ENCODE measurements at regions not wholly inside any gene's neighbourhood (a gene's known extent, or its start where the extent isn't known, plus 50 kb on each side); places are given as distances from the start of the nearest gene placed in this dataset.

DNA sequence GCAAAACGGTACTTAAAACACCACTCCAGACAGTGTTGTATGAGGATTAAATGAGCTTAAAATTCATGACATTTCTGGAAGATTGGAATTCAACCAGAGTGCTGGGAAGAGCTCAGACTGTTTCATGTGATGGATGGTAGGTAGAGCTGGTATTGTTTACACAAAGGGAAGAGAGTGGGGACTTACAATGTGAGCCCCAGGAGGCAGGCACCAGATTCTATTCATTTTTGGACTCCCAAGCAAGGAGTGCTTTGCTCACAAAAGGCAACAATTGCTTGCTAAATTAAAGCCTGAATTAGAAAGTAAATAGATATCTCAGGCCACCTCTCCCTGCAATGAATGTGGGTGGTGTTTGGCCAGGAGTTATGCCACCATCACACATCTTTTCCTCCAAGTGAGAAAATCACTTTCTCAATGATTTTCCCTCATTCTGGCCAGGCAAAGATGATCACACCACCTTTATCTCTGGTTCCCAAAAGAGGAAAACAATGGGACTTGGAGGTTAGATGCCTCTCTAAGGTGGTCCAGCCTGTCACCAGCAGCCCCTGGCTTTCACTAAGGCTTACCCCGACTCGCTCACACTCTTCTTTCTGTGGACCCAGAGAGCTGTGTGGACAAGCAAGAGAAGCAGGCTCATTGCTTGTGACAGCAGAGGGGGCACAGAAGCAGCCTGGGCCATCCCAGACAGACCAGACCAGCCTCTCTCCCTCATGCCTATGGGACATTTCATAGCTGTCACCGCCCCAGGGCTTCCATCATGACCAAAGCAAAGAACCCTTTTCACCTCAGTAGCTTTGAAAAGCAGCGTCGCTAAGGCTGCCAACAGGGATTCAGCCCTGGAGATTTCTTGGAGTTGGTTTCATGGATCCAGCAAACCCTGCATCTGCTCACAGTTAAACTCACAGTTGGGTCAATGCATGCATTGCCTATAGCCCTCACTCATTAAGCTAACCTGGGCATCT, 63.5 kb upstream of the DRD2 start:
- TF ChIP-seq, protein P1, sequence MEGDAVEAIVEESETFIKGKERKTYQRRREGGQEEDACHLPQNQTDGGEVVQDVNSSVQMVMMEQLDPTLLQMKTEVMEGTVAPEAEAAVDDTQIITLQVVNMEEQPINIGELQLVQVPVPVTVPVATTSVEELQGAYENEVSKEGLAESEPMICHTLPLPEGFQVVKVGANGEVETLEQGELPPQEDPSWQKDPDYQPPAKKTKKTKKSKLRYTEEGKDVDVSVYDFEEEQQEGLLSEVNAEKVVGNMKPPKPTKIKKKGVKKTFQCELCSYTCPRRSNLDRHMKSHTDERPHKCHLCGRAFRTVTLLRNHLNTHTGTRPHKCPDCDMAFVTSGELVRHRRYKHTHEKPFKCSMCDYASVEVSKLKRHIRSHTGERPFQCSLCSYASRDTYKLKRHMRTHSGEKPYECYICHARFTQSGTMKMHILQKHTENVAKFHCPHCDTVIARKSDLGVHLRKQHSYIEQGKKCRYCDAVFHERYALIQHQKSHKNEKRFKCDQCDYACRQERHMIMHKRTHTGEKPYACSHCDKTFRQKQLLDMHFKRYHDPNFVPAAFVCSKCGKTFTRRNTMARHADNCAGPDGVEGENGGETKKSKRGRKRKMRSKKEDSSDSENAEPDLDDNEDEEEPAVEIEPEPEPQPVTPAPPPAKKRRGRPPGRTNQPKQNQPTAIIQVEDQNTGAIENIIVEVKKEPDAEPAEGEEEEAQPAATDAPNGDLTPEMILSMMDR (IDR thresholded peaks at IDR 0.05; ENCODE audit: insufficient read depth, low read length, poor library complexity, severe bottlenecking), result no peak
- no peaks in the 10 kb centered on the region for H3K36me3 ChIP-seq (ENCODE audit: control insufficient read depth, insufficient read depth, low read length)
- no peak for DNase-seq (ENCODE audit: low read depth)

DNA sequence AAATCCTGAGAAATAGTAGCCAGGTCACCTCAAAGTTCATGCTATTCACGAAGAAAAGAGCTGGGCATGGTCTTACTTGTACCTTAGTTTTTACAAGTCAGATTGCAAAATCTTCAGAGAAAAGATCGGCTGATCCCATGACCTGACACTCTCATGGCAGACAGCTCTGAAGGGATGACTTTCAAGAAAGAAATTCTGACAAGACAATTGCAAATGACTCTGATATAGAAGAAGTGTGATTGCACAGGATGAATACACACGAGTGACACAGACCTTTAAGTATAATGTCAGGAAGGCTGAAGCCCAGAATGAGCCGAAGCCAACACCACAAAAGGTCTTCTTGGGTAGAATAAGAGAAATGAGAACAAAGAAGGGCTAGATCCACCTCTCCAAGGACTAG, 59.4 kb upstream of the DRD2 start:
- H3K36me3 ChIP-seq (ENCODE audit: control insufficient read depth, insufficient read depth, low read length), result no peaks in the 10 kb centered on the region
- peaks cover 2% of the 10 kb centered on the region for H3K27me3 ChIP-seq (ENCODE audit: control insufficient read depth, insufficient read depth, low read length)
- TF ChIP-seq, protein P1 (IDR thresholded peaks at IDR 0.05; ENCODE audit: insufficient read depth, low read length, poor library complexity, severe bottlenecking), result no peak
- no peak for DNase-seq (ENCODE audit: low read depth)
- no peak overlapping the region for H3K4me3 ChIP-seq (ENCODE audit: low read depth, low read length)

More for the DNA sequence above, 63.5 kb upstream of the DRD2 start:
- H3K27me3 ChIP-seq (ENCODE audit: control insufficient read depth, insufficient read depth, low read length), result peaks cover 6% of the 10 kb centered on the region
- H3K4me3 ChIP-seq (ENCODE audit: low read depth, low read length), result no peak overlapping the region

DNA sequence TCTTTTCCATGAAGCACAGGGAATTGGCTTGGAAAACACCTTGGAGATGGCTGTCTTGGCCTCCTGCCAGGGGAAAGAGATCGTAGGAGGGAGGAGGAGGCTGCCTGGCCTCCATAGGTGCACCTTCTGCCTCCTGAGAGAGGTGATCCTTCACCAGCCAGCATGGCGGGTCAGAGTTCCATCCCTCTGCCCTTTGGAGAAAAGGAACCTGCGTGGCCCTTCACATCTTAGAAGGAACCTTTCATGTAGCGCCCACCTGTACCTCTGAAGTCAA, 58.2 kb upstream of the DRD2 start:
- Histone ChIP-seq H3K36me3 (ENCODE audit: control insufficient read depth, insufficient read depth, low read length) (no peaks in the 10 kb centered on the region), H3K4me3 (ENCODE audit: low read depth, low read length) (no peak overlapping the region), H3K27me3 (ENCODE audit: control insufficient read depth, insufficient read depth, low read length) (no peaks in the 10 kb centered on the region)
- TF ChIP-seq, protein P1 (IDR thresholded peaks at IDR 0.05; ENCODE audit: insufficient read depth, low read length, poor library complexity, severe bottlenecking), result no peak
- no peak for DNase-seq (ENCODE audit: low read depth)

DNA sequence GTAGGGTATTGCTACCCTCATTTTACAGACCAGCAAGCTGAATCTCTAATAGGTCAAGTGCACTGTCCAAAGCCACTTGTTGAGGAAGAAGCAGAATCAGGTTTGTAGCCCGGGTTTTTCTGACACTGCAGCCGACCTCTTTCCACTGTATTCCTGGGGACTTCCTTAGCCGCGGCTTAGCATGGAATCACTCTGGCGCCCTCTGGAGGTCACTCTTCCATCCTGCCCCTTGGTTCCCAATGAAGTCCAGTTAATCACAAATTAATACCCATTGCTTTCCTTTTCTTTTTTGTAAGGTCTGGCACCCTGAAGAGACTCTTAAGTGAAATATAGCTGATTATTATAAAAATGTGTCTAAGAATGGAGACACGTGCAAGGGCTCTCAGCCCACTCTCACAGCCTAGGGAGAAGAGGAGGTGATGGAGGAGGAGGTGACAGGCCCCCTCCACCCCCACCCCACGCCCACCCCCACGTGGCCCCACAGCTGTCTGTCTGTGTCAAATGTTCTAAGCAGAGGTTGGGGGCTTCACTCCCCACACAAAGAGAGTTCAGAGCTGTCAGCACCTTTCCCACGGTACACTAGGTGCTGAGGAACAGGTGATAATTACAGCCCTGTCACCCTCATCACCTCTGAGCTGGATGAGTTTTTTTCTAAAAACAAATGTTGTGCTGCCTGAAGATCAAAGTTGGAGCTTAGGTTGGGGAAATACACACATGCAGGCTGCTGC, 57.7 kb upstream of the DRD2 start:
- Histone ChIP-seq H3K36me3 (ENCODE audit: control insufficient read depth, insufficient read depth, low read length) (no peaks in the 10 kb centered on the region), H3K4me3 (ENCODE audit: low read depth, low read length) (no peak overlapping the region), H3K27me3 (ENCODE audit: control insufficient read depth, insufficient read depth, low read length) (no peaks in the 10 kb centered on the region)
- DNase-seq (ENCODE audit: low read depth), result peak; percentile 29
- TF ChIP-seq, protein P1 (IDR thresholded peaks at IDR 0.05; ENCODE audit: insufficient read depth, low read length, poor library complexity, severe bottlenecking), result peak; percentile 87

DNA sequence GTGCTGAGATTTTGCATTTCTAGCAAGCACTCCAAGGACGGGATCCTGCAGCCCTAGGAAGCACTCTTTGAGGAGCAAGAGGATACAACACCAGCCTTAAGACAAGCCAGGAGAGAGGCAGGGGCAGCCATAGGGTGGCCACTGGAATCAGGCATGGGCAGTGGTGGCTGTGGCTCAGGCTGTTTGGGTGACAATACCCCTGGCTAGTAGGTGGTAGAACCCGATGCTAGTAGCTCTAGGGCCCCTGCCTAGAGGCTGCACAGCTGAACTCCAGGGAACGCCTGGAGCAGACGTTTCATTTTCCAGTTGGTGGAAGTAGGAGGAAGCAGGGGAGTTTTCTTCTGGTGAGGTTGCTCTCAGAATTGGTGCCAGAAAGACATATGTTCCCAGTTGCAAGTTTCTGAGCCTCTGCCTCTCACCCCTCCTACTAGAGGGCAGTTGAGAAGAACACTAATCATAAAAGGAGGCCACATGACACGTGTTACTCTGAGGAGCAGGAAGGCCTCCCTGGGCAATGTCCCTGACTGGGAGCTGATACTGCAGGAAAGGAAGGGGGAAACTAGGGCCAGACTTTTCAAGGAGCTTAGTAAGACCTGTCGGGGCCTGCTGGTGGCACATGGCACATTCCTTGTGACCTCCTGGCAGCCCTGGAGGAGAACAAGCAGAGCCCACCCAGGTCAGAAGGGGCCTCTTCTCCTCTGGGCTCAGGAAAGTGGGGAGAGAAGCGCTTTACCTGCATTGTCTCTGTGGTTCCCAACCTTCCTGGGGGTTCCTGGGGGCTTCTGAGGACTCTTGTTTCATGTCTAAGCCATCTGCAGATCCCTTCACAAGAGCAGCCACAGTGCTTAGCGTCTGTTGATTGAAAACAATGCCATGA, 56.6 kb upstream of the DRD2 start:
- no peak for DNase-seq (ENCODE audit: low read depth)
- no peaks in the 10 kb centered on the region for H3K36me3 ChIP-seq (ENCODE audit: control insufficient read depth, insufficient read depth, low read length)
- TF ChIP-seq, protein P1 (IDR thresholded peaks at IDR 0.05; ENCODE audit: insufficient read depth, low read length, poor library complexity, severe bottlenecking), result no peak
- H3K4me3 ChIP-seq (ENCODE audit: low read depth, low read length), result no peak overlapping the region
- H3K27me3 ChIP-seq (ENCODE audit: control insufficient read depth, insufficient read depth, low read length), result no peaks in the 10 kb centered on the region

Measured in kidney epithelial cell (primary cell).